HG02938 (cell line): ENCODE measurements at regions not wholly inside any gene's neighbourhood (a gene's known extent, or its start where the extent isn't known, plus 50 kb on each side); places are given as distances from the start of the nearest gene placed in this dataset.

Experiments
- ATAC-seq: cut with Tn5 transposase; IDR thresholded peaks from one replicate; pipeline ENCODE4 v1.9.1; 2021; ENCODE audit warnings: mild to moderate bottlenecking, moderate library complexity; ENCODE audit not compliant: unreplicated experiment

- no peak for ATAC-seq
Observed at GRCh38 chrX:9339603-9340491, 125.0 kb upstream of the TBL1X start.

- peak; percentile 17 for ATAC-seq
Observed at GRCh38 chrX:9340598-9341290, 124.1 kb upstream of the TBL1X start.

GRCh38 chrX:9341291-9342201, 123.3 kb upstream of the TBL1X start:
- peak; percentile 87 for ATAC-seq

- no peak for ATAC-seq
Observed at GRCh38 chrX:9342561-9343051, 122.3 kb upstream of the TBL1X start.

- ATAC-seq = no peak
Observed at GRCh38 chrX:9343971-9344370, 120.9 kb upstream of the TBL1X start.

- no peak for ATAC-seq
Observed at GRCh38 chrX:9345957-9346356, 118.9 kb upstream of the TBL1X start.

GRCh38 chrX:9349572-9350494, 115.0 kb upstream of the TBL1X start:
- ATAC-seq = no peak

- ATAC-seq = no peak
Observed at GRCh38 chrX:9351126-9351525, 113.7 kb upstream of the TBL1X start.

- ATAC-seq = peak; percentile 57
Observed at GRCh38 chrX:9352243-9352642, 112.6 kb upstream of the TBL1X start.

GRCh38 chrX:9352694-9353411, 112.0 kb upstream of the TBL1X start:
- peak; percentile 73 for ATAC-seq

GRCh38 chrX:9354918-9355317, 109.9 kb upstream of the TBL1X start:
- no peak for ATAC-seq

- ATAC-seq = no peak
Observed at GRCh38 chrX:9355739-9356138, 109.1 kb upstream of the TBL1X start.

- no peak for ATAC-seq
Observed at GRCh38 chrX:9356846-9357245, 108.0 kb upstream of the TBL1X start.

- no peak for ATAC-seq
Observed at GRCh38 chrX:9357518-9358114, 107.2 kb upstream of the TBL1X start.

- ATAC-seq = no peak
Observed at GRCh38 chrX:9362363-9362928, 102.4 kb upstream of the TBL1X start.

GRCh38 chrX:9367421-9367820, 97.4 kb upstream of the TBL1X start:
- ATAC-seq = no peak

GRCh38 chrX:9368262-9368661, 96.6 kb upstream of the TBL1X start:
- no peak for ATAC-seq

GRCh38 chrX:9369802-9370291, 95.0 kb upstream of the TBL1X start:
- ATAC-seq = no peak
